ENCODE measurements at regions not wholly inside any gene's neighbourhood (a gene's known extent, or its start where the extent isn't known, plus 50 kb on each side); places are given as distances from the start of the nearest gene placed in this dataset.

DNA sequence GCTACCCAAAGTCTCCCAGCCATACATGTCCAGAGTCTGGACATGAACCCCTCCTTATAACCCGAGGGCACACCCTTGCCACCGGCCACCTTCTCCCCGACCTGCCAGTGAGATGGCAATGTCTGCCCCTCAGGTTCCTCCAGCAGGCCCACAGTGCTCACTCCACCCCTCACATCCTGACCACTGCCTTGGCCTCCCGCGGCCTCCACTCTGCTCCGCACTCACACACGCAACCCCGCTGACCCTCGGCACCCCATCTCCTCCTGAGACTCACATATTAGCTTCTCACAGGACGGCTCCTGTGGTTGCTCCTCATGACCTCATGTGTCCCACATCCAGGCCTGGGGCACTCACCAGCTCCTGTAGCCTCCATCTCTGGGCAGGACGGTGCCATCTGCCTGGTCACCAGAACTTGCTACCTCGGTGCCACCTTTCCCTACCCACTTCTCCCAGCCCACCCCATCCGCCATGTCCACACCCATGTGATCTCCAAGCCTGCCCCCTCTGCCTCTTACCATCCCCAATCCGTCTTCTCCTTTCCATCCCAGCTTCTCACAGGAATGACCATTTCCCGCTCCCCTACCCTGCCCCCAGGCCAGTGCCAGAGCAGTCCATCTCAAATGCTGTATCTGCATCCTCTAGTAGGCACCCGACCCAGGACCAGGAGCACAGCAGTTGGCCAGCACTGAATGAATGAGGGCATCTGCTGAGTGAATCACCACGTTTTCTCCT, 198.6 kb upstream of the DIO3 start:
- DNase-seq: no peak

DNA sequence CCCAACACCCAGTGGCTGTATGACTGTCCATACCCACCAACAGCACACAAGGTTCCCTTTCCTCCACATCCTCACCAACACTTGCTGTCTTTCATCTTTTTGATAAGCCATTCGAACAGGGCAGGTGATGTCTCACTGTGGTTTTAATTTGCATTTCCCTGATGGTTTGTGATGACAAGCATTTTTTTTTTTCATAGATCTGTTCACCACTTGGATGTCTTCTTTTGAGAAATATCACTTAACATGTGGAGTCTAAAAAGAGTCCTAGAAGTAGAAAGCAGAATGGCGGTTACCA, 198.1 kb upstream of the DIO3 start:
- no peak for DNase-seq

- no peak for DNase-seq
Measured at GRCh38 chr14:101363880-101364391, 197.4 kb upstream of the DIO3 start.

DNA sequence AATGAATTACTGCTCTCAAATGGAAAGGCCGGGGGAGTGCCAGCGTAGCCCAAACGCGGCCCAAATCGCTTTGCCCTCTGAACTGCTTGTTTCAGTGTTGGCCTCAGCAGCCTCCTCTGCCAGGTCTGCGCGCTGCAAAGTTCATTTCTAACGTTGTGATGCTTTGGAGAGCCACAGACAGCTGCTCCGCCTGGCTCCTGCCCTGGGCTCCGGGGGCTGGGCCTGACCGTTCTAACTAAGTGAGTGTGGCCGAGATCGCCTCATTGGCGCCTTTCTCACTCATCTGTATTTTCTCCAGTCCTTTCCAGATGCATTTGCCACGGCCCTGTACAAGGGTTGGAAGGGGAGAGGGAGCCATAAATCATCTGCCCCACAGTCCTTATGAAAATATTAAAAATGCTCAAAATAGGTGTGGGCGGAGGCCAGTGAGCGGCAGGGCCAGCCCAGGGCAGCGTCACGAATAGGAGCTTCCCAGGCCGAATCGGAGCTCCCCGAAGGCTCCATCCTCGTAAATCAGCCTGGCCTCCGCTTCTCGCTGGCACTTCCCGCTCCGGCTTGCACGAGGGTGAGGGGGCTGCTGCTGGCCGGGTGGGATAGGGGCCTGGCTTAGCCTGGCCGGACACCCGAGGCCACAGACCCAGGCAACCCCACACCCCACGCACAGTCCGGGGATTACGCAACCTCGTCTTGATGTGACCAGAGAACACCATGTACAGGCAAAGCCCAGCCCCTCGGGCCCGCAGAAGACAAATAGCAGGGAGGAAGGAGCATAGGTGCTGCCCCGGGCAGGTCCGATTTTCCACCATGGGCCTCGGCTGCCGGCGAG, 196.6 kb upstream of the DIO3 start:
- DNase-seq: no peak

- no peak for DNase-seq
Measured at GRCh38 chr14:101365329-101366158, 195.8 kb upstream of the DIO3 start.

DNA sequence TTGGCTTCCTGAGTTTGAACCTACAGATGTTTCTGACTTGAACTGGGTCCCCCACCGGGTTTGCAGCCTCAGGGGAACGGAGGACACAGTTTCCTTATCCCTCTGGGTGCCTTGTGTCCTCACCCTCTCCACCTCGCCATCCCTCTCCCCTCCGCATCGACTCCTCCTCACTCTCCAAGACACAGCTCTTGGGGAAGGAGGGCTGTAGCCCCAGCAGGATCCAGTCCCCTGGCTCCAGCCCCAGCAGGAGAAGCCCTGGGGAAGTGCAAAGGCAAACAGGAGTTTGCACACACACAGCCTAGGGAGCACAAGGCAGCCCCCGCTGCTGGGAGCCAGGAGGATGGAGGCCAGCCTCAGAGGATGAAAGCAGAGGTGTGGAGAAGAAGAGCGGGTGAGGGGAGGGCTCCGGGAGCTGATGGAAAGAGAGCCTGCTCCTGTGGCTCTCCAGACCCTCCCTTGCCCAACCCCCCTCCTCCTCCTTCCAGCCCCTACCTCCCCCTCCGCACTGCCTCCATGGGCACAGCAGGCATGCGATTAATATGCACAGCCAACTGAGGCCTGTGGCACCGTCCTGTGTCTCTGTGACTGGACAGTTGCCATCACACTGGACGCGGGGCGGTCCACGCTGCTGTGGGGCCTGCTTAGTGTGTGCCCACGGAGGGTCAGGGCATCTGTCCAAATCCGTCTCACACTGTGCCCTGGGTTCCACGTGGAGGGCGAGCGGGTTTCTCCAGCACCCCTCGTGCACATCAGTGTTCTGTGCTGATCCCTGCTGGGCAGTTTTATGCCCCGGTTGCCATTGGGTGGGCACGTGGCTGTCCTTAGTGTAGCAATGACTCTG, 193.7 kb upstream of the DIO3 start:
- DNase-seq: no peak

DNA sequence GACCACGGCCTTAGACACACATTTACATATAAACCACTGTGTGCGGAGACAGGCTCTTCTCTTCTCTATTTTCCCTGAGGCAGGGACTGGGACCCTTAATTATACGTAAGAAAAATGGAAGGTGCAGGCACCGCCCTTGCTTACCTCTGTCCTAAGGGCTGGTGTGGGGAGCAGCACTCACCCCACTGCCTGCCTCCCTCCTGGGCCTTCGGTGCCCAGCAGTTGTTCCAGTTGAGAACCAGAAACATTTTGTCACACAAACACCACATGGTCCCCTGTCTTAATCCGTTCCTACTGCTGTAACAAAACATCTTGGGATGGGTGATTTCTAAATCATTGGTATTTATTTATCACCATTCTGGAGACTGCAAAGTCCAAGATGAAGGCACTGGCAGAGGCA, 192.7 kb upstream of the DIO3 start:
- no peak for DNase-seq

DNA sequence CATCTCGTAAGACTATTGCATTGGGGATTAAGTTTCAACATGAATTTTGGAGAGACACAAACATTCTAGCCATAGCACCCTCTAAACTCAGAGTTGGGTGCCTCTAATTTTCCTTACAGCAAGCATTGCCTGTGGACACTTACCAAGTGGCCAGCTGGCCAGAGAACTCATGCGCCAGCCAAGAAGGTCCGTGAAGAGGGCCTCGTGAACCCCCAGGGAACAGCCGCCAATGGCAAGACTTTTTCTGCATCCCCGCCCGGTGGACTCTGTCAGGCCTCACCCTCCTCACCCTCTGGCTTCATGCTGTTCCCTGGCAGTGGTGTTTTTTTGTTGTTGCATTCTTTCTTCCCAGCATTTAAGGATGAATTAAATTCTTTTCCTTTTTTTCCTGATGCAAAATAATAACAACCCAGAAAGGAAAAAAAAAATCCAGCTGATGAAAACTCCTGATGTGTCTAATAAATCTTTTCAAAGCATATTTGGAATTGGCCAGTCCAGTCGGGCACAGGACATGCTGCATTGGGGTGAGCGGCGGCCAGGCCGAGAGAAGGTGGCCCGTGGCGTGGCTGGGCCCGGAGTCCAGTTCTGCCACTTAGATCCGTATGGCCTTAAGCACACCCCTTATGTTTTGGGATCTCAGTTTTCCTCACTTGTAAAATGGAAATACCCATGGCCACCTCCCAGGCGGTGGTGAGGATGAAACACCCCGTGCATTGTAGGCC, 191.9 kb upstream of the DIO3 start:
- no peak for DNase-seq

DNA sequence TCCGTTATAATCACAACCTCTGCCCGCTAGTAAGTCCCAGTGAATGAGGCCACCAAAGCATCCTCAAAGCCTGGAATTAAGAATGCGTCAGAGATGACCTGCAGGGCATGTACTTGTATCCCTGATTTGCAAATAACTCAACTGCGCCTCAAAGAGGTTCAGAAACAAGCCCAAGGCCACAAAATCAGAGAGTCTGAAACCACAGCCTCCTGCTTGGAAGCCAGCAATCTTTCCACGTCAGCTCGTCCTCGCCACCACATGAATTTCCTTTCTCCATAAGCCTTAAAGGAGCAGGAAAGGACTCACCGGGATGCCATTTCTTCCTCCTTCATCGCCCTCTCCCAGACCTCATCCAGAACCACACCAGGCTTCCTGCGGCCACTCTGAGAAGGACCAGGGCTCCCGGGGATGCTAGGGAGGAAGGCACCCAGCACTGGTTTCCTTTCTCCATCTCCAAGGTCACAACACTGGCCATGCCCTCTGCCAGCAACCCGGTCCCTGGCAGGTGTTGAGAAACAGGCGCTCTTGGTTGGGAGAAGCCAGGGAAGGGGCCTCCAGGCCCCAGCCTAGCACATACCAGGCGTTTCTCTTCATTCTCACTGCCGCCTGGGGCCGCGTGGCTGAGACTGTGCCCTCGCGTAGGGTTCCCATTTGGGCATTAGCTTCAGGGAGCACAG, 191.2 kb upstream of the DIO3 start:
- DNase-seq: no peak

DNA sequence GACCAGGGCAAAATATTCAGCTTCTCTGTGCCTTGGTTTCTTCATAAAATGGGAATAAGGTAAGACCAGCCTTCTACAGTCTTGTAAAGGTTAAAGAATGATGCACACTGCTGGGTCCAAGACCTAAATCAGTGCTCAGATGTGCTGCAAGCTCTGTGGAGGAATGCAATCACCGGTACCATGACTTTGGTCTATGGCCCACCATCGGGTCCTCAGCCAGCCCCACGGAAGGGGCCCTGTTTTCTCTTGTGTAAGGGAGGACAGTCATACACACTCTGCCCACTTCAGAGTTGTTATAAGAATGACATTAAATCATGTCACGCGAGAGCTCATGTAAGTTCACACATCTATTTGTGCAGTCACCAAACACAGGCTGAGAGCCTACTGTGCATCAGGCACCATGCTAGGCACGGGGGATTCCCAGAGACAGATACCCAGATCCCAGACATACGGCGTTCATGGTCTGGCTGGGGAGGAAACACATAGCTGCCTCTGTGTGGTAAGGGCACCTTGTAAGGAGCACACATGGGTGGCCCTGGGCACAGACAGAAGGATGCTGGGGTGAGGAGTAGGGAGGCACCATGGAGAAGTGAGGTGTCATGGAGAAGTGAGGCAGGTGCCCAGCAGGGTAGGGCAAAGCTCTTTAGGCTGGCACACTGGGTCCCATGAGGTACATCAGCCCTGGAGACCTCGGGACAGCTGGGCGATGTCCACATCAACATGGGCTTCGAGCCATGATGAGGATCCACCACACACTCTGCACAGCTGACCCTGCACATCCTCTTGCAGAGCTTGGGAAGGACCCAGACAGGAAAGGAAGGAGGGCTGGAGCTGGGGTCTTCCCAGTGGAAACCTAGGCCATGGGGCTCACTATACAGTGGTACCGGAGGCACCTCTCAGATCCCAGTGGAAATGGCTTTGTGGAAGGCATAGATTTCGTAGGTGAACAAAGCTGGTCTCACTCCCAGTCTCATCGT, 190.4 kb upstream of the DIO3 start:
- DNase-seq: no peak

DNA sequence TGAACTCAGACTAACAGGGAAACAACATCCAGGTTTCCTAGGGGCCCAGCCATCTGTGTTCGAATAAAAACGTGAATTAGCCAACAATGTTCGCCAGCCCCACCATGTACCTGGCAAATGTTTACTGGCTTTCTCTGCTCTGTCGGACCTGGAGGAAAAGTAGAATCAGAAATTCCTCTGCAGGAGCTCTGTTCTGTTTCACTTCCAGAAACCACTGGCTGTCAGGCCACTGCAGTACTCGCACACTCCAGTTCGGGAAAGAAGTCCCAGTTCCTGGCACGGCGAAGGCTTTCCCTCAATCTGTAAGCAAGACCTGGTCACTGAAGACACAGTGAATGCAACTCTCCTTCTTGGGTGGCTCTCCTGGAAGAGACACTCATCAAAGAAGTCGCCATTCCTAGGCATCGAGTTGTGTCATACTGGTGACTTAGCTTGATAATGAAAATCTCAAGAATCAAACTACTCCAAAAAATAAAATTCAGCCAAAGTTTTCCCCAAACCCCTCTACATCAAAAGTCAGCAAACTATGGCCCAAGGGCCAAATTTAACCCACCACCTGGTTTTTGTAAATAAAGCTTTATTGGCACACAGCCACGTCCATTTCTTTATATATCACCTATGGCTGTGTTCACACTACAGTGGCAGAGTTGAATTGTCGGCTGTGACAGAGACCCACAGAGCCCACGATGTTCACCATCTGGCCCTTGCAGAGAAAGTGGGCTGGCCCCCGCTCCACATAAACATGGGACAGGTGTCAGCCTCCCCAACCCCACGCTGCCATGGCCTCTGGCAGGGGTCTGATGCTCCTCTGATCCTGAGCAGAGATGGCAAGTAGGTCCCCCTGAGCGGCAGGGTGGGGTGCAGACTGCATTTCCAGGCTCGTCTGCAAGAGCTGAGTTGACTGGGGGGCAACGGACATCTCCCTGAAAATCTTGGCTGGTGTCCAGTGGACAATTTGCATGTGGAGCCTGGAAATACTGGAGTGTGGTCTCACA, 189.2 kb upstream of the DIO3 start:
- no peak for DNase-seq

DNA sequence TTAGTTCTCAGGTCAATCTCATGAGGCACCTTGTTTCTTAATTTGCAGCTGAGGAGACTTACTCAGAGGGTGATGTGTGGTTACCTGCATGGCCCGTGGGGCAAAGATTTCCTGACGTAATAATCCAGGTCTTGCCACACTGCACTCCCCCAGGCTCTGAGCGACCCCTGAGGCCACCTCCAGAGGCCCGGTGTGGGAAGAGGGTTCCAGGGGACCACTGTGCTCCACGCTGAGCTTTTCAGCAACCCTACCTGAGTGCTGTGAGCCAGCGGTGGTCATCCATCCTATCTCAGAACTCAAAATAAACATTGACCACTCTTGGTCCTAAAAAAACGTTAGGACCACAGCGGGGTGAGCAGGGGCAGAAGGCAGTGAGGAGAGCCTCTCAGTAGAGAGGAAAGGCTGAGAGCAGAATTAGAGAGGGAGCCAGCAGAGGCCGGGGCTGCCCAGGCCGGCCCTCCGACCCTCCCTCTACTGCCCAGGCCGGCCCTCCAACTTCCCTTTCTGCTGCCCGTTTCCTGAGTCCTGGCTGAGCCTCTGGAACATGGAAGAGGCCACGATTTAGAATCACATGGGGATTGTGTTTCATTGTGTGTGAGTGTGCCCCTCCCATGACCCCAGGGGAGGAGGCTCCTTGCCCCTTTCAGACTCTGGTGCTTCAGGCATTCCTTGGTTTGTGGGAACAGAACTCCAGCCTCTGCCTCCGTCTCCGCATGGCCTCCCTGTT, 188.2 kb upstream of the DIO3 start:
- DNase-seq: no peak

GRCh38 chr14:101373690-101374295, 187.5 kb upstream of the DIO3 start:
- no peak for DNase-seq

- DNase-seq: no peak
Measured at GRCh38 chr14:101374373-101375338, 186.6 kb upstream of the DIO3 start.

GRCh38 chr14:101377069-101377468, 184.2 kb upstream of the DIO3 start:
- no peak for DNase-seq

DNA sequence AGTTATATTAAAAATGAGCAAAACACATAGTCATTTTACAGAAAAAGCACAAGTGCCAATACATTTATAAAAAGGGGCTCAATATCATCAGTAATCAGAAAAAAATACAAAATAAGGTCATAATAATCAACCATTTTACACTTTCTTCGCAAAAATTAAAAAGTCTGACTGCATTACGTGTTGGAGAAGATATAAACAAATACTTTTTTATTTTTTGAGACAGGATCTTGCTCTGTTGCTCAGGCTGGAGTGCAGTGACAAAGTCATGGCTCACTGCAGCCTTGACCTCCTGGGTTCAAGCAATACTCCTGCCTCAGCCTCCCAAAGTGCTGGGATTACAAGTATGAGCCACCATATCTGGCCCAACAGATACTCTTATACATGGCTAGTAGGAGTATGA, 181.5 kb upstream of the DIO3 start:
- DNase-seq: no peak

All from stimulated activated CD4-positive, alpha-beta T cell treated with anti-CD3 and anti-CD28 coated beads, Interleukin-4, amount 100 ng/mL, for 4 hours (primary cell).